Inflammatory macrophage (primary cell): ENCODE measurements at regions not wholly inside any gene's neighbourhood (a gene's known extent, or its start where the extent isn't known, plus 50 kb on each side); places are given as distances from the start of the nearest gene placed in this dataset.
"Not testable (repeated sequence)": the region's sequence is repeated elsewhere in the genome, so short reads cannot be mapped to it uniquely, and the experiment has no call there.

Experiments used
- DNase-seq, 2 donors: peaks; one replicate each; pipeline ENCODE4 v3.0.0-alpha.2; 2020 to 2022

- not testable (repeated sequence) for DNase-seq
Observed at GRCh38 chr2:85969367-85969766, 80.6 kb upstream of the ST3GAL5 start.

DNA sequence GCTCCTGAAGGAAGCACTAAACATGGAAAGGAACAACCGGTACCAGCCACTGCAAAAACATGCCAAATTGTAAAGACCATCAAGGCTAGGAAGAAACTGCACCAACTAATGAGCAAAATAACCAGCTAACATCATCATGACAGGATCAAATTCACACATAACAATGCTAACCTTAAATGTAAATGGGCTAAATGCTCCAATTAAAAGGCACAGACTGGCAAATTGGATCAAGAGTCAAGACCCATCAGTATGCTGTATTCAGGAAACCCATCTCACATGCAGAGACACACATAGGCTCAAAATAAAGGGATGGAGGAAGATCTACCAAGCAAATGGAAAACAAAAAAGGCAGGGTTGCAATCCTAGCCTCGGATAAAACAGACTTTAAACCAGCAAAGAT is 77.0 kb upstream of the ST3GAL5 start:
- not testable (repeated sequence) for DNase-seq

- peak; percentile 47 to 71 for DNase-seq
Observed at GRCh38 chr2:85963747-85964418, 75.1 kb upstream of the ST3GAL5 start.

GRCh38 chr2:85963068-85963467 is 74.3 kb upstream of the ST3GAL5 start:
- DNase-seq: no peak

DNA sequence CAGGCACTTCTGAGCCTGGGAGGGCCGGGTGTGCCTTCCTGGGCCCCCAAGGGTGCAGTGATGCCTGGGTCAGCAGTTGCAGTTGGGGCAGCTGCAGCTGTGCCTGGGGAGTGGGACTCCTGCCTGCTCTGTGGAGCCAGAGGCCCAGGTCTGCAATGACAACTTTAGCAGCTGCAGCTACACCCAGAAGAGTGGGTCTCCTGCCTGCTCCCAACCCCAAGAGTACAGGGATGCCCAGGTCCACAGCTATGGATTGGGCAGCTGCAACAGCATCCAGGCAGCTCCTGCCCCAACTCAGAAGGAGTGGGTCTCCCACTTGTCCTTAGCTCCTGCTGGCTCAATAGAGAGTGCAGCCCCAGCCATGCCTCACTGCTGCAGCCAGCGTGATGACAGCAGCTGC is 73.0 kb upstream of the ST3GAL5 start:
- no peak for DNase-seq

- no peak for DNase-seq
Observed at GRCh38 chr2:85961053-85961452, 72.3 kb upstream of the ST3GAL5 start.

GRCh38 chr2:85959826-85960225 is 71.0 kb upstream of the ST3GAL5 start:
- no peak for DNase-seq

GRCh38 chr2:85959185-85959584 is 70.4 kb upstream of the ST3GAL5 start:
- no peak for DNase-seq

- no peak for DNase-seq
Observed at GRCh38 chr2:85958731-85959130, 69.9 kb upstream of the ST3GAL5 start.

DNA sequence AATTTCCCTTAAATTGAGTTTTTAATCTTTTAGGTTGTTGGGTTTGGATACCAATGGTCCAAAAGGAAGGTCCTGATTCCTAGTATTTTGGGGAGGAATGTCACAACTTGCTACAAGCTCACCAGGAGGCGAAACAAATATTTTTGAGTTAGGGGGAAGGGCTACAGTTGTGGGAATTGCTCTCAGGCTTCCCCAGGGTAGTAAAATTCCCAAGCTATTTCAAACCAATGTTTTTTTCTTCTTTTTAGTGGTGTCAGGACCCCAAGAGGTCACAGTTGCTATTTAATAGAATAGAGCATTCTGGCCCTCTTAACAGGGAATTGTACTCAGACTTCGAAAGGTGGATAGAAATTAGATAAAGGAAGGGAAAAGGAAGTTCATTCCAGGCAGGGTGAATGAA is 68.5 kb upstream of the ST3GAL5 start:
- no peak for DNase-seq

DNA sequence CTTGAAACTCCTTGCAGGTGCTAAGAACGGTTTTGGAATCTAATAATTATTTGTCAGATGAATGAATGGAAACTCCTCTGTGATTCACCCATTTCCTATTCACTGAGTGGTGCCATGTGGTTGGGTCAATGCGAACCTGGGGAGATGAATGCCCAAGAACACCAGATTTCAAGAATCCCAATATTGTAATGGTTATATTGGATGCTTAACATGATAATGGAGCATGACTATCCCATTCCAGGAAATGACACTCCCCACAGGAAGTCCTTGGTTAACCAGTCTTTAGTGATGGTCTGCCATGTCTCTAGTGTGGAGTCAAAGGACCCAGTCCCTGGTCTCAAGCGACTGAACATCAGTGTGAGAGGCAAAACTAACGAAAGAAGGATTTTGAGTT is 67.9 kb upstream of the ST3GAL5 start:
- DNase-seq: no peak

GRCh38 chr2:85954590-85955458 is 66.0 kb upstream of the ST3GAL5 start:
- DNase-seq: no peak

- DNase-seq: no peak
Observed at GRCh38 chr2:85954192-85954589, 65.4 kb upstream of the ST3GAL5 start.

- no peak for DNase-seq
Observed at GRCh38 chr2:85953476-85953875, 64.7 kb upstream of the ST3GAL5 start.

DNA sequence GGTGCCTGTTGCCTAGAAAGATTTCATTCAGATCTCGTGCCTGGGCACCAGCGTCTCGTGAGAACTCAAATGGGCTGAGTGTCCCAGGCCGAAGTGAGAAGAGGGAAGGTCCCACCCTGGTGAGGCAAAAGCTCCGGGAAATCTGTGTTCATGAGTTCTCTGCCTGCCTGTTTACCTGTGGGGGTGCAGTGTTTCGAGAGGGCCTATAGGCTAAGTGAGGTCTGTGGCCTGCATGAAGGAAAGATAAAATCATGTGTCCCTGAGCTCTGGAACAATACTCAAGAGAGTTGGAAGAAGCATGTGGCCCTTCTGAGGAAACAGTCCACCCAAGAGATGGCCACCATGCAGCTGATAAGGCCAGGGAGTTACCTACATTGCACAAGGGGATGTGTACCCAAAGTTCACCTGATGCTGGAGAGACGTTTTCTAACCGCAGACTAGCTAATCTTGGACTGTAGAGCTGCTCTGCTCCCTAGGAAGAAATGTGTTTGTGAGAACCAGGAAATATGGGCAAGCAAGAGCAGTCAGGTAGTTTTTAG is 63.5 kb upstream of the ST3GAL5 start:
- no peak for DNase-seq

- peak; percentile 25 to 36 for DNase-seq
Observed at GRCh38 chr2:85951351-85952067, 62.7 kb upstream of the ST3GAL5 start.

DNA sequence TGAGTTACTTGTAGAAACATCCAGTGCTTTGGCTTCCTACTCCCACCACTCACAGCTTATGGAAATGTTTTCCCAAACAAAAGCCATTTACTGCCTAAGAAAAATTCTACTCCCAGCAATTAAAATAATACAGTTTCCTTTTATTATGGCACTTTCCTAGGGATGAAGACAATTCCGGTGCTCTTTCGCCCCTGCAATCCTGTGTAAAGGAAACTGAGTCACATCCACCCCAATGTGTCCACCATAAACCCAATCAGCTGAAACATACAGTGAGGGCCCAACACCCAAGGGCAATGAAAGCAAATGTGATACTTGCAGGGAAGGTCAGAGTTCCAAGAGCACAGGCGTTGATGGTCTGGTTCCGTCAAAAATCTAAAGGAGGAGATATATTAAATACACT is 62.0 kb upstream of the ST3GAL5 start:
- no peak for DNase-seq

- DNase-seq: peak; percentile 61 to 63
Observed at GRCh38 chr2:85949280-85949679, 60.5 kb upstream of the ST3GAL5 start.

- DNase-seq: no peak
Observed at GRCh38 chr2:85947593-85947992, 58.8 kb upstream of the ST3GAL5 start.

DNA sequence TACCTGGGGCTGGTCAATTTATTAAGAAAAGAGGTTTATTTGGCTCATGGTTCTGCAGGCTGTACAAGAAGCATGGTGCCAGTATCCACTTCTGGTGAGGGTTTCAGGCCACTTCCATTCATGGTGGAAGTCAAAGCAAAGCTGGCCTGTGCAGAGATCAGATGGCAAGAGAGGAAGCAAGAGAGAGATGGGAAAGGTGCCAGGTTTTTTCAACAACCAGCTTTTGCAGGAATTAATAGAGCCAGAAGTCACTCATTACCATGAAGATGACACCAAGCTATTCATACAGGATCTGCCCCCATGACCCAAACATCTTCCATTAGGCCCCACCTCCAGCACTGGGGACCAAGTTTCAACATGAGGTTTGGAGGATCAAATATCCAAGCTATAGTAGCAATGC is 56.8 kb upstream of the ST3GAL5 start:
- no peak for DNase-seq

- DNase-seq: no peak
Observed at GRCh38 chr2:85945172-85945571, 56.4 kb upstream of the ST3GAL5 start.

- DNase-seq: no peak
Observed at GRCh38 chr2:85942346-85942957, 53.7 kb upstream of the ST3GAL5 start.

DNA sequence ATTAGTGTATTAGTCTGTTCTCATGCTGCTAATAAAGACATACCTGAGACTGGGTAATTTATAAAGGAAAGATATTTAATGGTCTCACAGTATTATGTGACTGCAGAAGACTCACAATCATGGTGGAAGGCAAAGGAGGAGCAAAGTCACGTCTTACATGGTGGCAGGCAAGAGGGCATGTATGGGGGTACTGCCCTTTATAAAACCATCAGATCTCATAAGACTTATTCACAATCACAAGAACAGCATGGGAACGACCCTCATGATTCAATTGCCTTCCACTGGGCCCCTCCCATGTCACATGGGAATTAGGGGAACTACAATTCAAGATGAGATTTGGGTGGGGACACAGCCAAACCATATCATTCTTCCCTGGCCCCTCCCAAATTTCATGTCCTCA is 52.7 kb upstream of the ST3GAL5 start:
- DNase-seq: not testable (repeated sequence)
